Thymus (tissue), 11 donors: ENCODE measurements at regions not wholly inside any gene's neighbourhood (a gene's known extent, or its start where the extent isn't known, plus 50 kb on each side); places are given as distances from the start of the nearest gene placed in this dataset.
"Not testable (repeated sequence)": the region's sequence is repeated elsewhere in the genome, so short reads cannot be mapped to it uniquely, and the experiment has no call there.

Experiments
- DNase-seq, 9 donors: peaks; one replicate each; pipeline ENCODE4 v3.0.0-alpha.2; 2013; ENCODE audit warnings: low spot score in 9 of 9, low read depth in 6 of 9, missing footprints in 1 of 9
- H3K27ac ChIP-seq, 2 donors: one replicate each; pipeline ENCODE4 v1.5.1; 2013; ENCODE audit warnings: control low read depth in 1 of 2, low read depth in 1 of 2, low read length in 1 of 2, mild to moderate bottlenecking in 1 of 2, moderate library complexity in 1 of 2
- H3K27me3 ChIP-seq, 2 donors: one replicate each; pipeline ENCODE4 v1.5.1; 2013; ENCODE audit warnings: low read length in 1 of 2; ENCODE audit not compliant: control insufficient read depth in 2 of 2, insufficient read depth in 1 of 2
- H3K36me3 ChIP-seq, 2 donors: one replicate each; pipeline ENCODE4 v1.5.1; 2013; ENCODE audit warnings: low read length in 1 of 2, mild to moderate bottlenecking in 1 of 2, moderate library complexity in 1 of 2; ENCODE audit not compliant: control insufficient read depth in 2 of 2, insufficient read depth in 2 of 2
- H3K4me1 ChIP-seq, 2 donors: one replicate each; pipeline ENCODE4 v1.5.1; 2013; ENCODE audit warnings: low read length in 2 of 2; ENCODE audit not compliant: control insufficient read depth in 2 of 2, insufficient read depth in 2 of 2
- H3K4me3 ChIP-seq, 2 donors: one replicate each; pipeline ENCODE4 v1.5.1; 2013; ENCODE audit warnings: low read length in 2 of 2, control low read depth in 1 of 2, mild to moderate bottlenecking in 1 of 2
- H3K9me3 ChIP-seq, 2 donors: one replicate each; pipeline ENCODE4 v1.5.1; 2013; ENCODE audit warnings: low read length in 1 of 2, mild to moderate bottlenecking in 1 of 2; ENCODE audit not compliant: control insufficient read depth in 2 of 2, insufficient read depth in 1 of 2
- WGBS: extraction: QIAGEN DNeasy Blood & Tissue Kit; methylation state at CpG from one replicate; pipeline ENCODE4 v1.1.7; 2013; 5-methylcytosine and 5-hydroxymethylcytosine counted together
- donor health status: healthy.

GRCh38 chr19:20289186-20289585 lies 122.2 kb downstream of the ZNF486 start:
- Histone ChIP-seq H3K36me3 (no peaks in the 10 kb centered on the region), H3K4me3 (no peak overlapping the region), H3K27ac (no peak overlapping the region), H3K27me3 (no peaks in the 10 kb centered on the region), H3K4me1 (no peaks in the 10 kb centered on the region), H3K9me3 (no peaks in the 10 kb centered on the region)
- no peak for DNase-seq

GRCh38 chr19:20287070-20287469 lies 120.1 kb downstream of the ZNF486 start:
- Histone ChIP-seq H3K4me3 (no peak overlapping the region), H3K4me1 (no peaks in the 10 kb centered on the region), H3K27me3 (no peaks in the 10 kb centered on the region), H3K27ac (no peak overlapping the region), H3K36me3 (no peaks in the 10 kb centered on the region), H3K9me3 (no peaks in the 10 kb centered on the region)
- WGBS, result 90% methylated on average over 3 of the region's 3 CpGs
- no peak for DNase-seq

- not testable (repeated sequence) for H3K4me1 ChIP-seq, H3K9me3 ChIP-seq
- WGBS, result 71% methylated on average over 4 of the region's 4 CpGs
Measured at GRCh38 chr19:20285876-20286275, 118.9 kb downstream of the ZNF486 start.

GRCh38 chr19:20279516-20279915 lies 112.5 kb downstream of the ZNF486 start:
- Histone ChIP-seq H3K27ac (no peak overlapping the region), H3K9me3 (no peaks in the 10 kb centered on the region), H3K4me1 (no peaks in the 10 kb centered on the region), H3K4me3 (no peak overlapping the region), H3K27me3 (no peaks in the 10 kb centered on the region), H3K36me3 (no peaks in the 10 kb centered on the region)
- WGBS, result 96% methylated on average over 4 of the region's 4 CpGs
- DNase-seq, result no peak

More at GRCh38 chr19:20285876-20286275, 118.9 kb downstream of the ZNF486 start:
- not testable (repeated sequence) for DNase-seq, H3K27me3 ChIP-seq, H3K27ac ChIP-seq, H3K4me3 ChIP-seq, H3K36me3 ChIP-seq

- H3K36me3 ChIP-seq, result no peaks in the 10 kb centered on the region
- H3K27ac ChIP-seq, result no peak overlapping the region
- no peaks in the 10 kb centered on the region for H3K27me3 ChIP-seq
- H3K4me1 ChIP-seq, result no peaks in the 10 kb centered on the region
- no peaks in the 10 kb centered on the region for H3K9me3 ChIP-seq
- 95% methylated on average over 7 of the region's 7 CpGs for WGBS
- no peak overlapping the region for H3K4me3 ChIP-seq
- peak in 4 of 9 donors; percentile 2 to 43 (median 22) for DNase-seq
Measured at GRCh38 chr19:20278342-20278741, 111.3 kb downstream of the ZNF486 start.

GRCh38 chr19:20276732-20277082 lies 109.7 kb downstream of the ZNF486 start:
- H3K27ac ChIP-seq, H3K9me3 ChIP-seq, H3K4me1 ChIP-seq, H3K4me3 ChIP-seq, H3K27me3 ChIP-seq, H3K36me3 ChIP-seq, DNase-seq: not testable (repeated sequence)
- 67% methylated on average over 1 of the region's 1 CpG for WGBS

- Histone ChIP-seq H3K27me3 (no peaks in the 10 kb centered on the region), H3K36me3 (no peaks in the 10 kb centered on the region), H3K27ac (no peak overlapping the region), H3K4me3 (no peak overlapping the region), H3K4me1 (no peaks in the 10 kb centered on the region), H3K9me3 (peaks cover 0 to 7% of the 10 kb centered on the region in 2 donors)
- WGBS, result 95% methylated on average over 9 of the region's 9 CpGs
- DNase-seq, result no peak
Measured at GRCh38 chr19:20276011-20276731, 109.2 kb downstream of the ZNF486 start.

- Histone ChIP-seq H3K4me1 (no peaks in the 10 kb centered on the region), H3K36me3 (no peaks in the 10 kb centered on the region), H3K9me3 (peaks cover 0 to 7% of the 10 kb centered on the region in 2 donors), H3K4me3 (no peak overlapping the region), H3K27me3 (no peaks in the 10 kb centered on the region), H3K27ac (no peak overlapping the region)
- 81% methylated on average over 4 of the region's 4 CpGs for WGBS
- DNase-seq, result no peak
Measured at GRCh38 chr19:20273951-20274570, 107.0 kb downstream of the ZNF486 start.

- DNase-seq, result no peak
- Histone ChIP-seq H3K36me3 (no peaks in the 10 kb centered on the region), H3K9me3 (peaks cover 0 to 7% of the 10 kb centered on the region in 2 donors), H3K27me3 (no peaks in the 10 kb centered on the region), H3K4me1 (no peaks in the 10 kb centered on the region), H3K4me3 (no peak overlapping the region), H3K27ac (no peak overlapping the region)
- 77% methylated on average over 3 of the region's 3 CpGs for WGBS
Measured at GRCh38 chr19:20273376-20273775, 106.4 kb downstream of the ZNF486 start.
